ENCODE measurements at regions not wholly inside any gene's neighbourhood (a gene's known extent, or its start where the extent isn't known, plus 50 kb on each side); places are given as distances from the start of the nearest gene placed in this dataset.
A peak's percentile ranks its signal among the peaks of the same experiment; 100 is the strongest.
"Not testable (repeated sequence)": the region's sequence is repeated elsewhere in the genome, so short reads cannot be mapped to it uniquely, and the experiment has no call there.

- Mint-ChIP-seq H3K9me3 (no peaks in the 10 kb centered on the region), H3K36me3 (ENCODE audit: insufficient read depth) (peaks cover 5% of the 10 kb centered on the region), H3K4me1 (ENCODE audit: low read depth) (peaks cover 3% of the 10 kb centered on the region), H3K27me3 (ENCODE audit: low read depth) (no peaks in the 10 kb centered on the region), H3K4me3 (no peak overlapping the region)
- DNase-seq, result no peak
- ATAC-seq, result no peak
These were observed 175.3 kb downstream of the NPIPB11 start for GRCh38 chr16:29231244-29231643.

- Mint-ChIP-seq H3K9me3 (no peaks in the 10 kb centered on the region), H3K4me3 (no peak overlapping the region)
These were observed 175.8 kb downstream of the NPIPB11 start for GRCh38 chr16:29230671-29231096.

GRCh38 chr16:29230006-29230668 lies 176.4 kb downstream of the NPIPB11 start:
- not testable (repeated sequence) for DNase-seq; H3K36me3 Mint-ChIP-seq (ENCODE audit: insufficient read depth); H3K9me3 Mint-ChIP-seq; H3K4me3 Mint-ChIP-seq; ATAC-seq; H3K4me1 Mint-ChIP-seq (ENCODE audit: low read depth); H3K27me3 Mint-ChIP-seq (ENCODE audit: low read depth)

More at GRCh38 chr16:29230671-29231096, 175.8 kb downstream of the NPIPB11 start:
- Mint-ChIP-seq H3K36me3 (ENCODE audit: insufficient read depth) (peaks cover 2% of the 10 kb centered on the region), H3K4me1 (ENCODE audit: low read depth) (peaks cover 3% of the 10 kb centered on the region), H3K27me3 (ENCODE audit: low read depth) (no peaks in the 10 kb centered on the region)
- ATAC-seq, result no peak
- DNase-seq, result no peak

GRCh38 chr16:29229616-29230005 lies 176.9 kb downstream of the NPIPB11 start:
- not testable (repeated sequence) for H3K4me1 Mint-ChIP-seq (ENCODE audit: low read depth); DNase-seq; H3K9me3 Mint-ChIP-seq; H3K4me3 Mint-ChIP-seq; H3K27me3 Mint-ChIP-seq (ENCODE audit: low read depth); ATAC-seq; H3K36me3 Mint-ChIP-seq (ENCODE audit: insufficient read depth)

GRCh38 chr16:29228664-29229611 lies 177.6 kb downstream of the NPIPB11 start:
- H3K9me3 Mint-ChIP-seq; ATAC-seq; DNase-seq; H3K4me1 Mint-ChIP-seq (ENCODE audit: low read depth); H3K36me3 Mint-ChIP-seq (ENCODE audit: insufficient read depth); H3K27me3 Mint-ChIP-seq (ENCODE audit: low read depth); H3K4me3 Mint-ChIP-seq: not testable (repeated sequence)

GRCh38 chr16:29227751-29228663 lies 178.5 kb downstream of the NPIPB11 start:
- H3K27me3 Mint-ChIP-seq (ENCODE audit: low read depth); H3K9me3 Mint-ChIP-seq; H3K4me3 Mint-ChIP-seq; H3K36me3 Mint-ChIP-seq (ENCODE audit: insufficient read depth): not testable (repeated sequence)
- H3K4me1 Mint-ChIP-seq (ENCODE audit: low read depth), result peaks cover 17% of the 10 kb centered on the region
- ATAC-seq (peak; percentile 94 to 96), DNase-seq (peak; percentile 40)

- H3K27me3 Mint-ChIP-seq (ENCODE audit: low read depth), result no peaks in the 10 kb centered on the region
- H3K9me3 Mint-ChIP-seq, result no peaks in the 10 kb centered on the region
- no peak for DNase-seq
- H3K4me1 Mint-ChIP-seq (ENCODE audit: low read depth), result peaks cover 17% of the 10 kb centered on the region
- no peak overlapping the region for H3K4me3 Mint-ChIP-seq
- no peaks in the 10 kb centered on the region for H3K36me3 Mint-ChIP-seq (ENCODE audit: insufficient read depth)
- ATAC-seq, result no peak
These were observed 179.7 kb downstream of the NPIPB11 start for GRCh38 chr16:29226782-29227181.

GRCh38 chr16:29224675-29225074 lies 181.8 kb downstream of the NPIPB11 start:
- not testable (repeated sequence) for ATAC-seq; H3K9me3 Mint-ChIP-seq; DNase-seq; H3K4me3 Mint-ChIP-seq; H3K36me3 Mint-ChIP-seq (ENCODE audit: insufficient read depth); H3K27me3 Mint-ChIP-seq (ENCODE audit: low read depth)
- peaks cover 17% of the 10 kb centered on the region for H3K4me1 Mint-ChIP-seq (ENCODE audit: low read depth)

GRCh38 chr16:29222615-29223014 lies 183.9 kb downstream of the NPIPB11 start:
- not testable (repeated sequence) for DNase-seq
- H3K36me3 Mint-ChIP-seq (ENCODE audit: insufficient read depth), result peaks cover 13% of the 10 kb centered on the region

GRCh38 chr16:29222008-29222407 lies 184.5 kb downstream of the NPIPB11 start:
- H3K27me3 Mint-ChIP-seq (ENCODE audit: low read depth); ATAC-seq; H3K4me3 Mint-ChIP-seq; DNase-seq; H3K9me3 Mint-ChIP-seq: not testable (repeated sequence)
- Mint-ChIP-seq H3K36me3 (ENCODE audit: insufficient read depth) (peaks cover 13% of the 10 kb centered on the region), H3K4me1 (ENCODE audit: low read depth) (peaks cover 14% of the 10 kb centered on the region)

More at GRCh38 chr16:29222615-29223014, 183.9 kb downstream of the NPIPB11 start:
- not testable (repeated sequence) for H3K27me3 Mint-ChIP-seq (ENCODE audit: low read depth); H3K9me3 Mint-ChIP-seq; ATAC-seq; H3K4me3 Mint-ChIP-seq
- peaks cover 14% of the 10 kb centered on the region for H3K4me1 Mint-ChIP-seq (ENCODE audit: low read depth)

- DNase-seq; H3K27me3 Mint-ChIP-seq (ENCODE audit: low read depth); ATAC-seq; H3K4me3 Mint-ChIP-seq; H3K9me3 Mint-ChIP-seq: not testable (repeated sequence)
- H3K36me3 Mint-ChIP-seq (ENCODE audit: insufficient read depth), result peaks cover 13% of the 10 kb centered on the region
- peaks cover 14% of the 10 kb centered on the region for H3K4me1 Mint-ChIP-seq (ENCODE audit: low read depth)
These were observed 185.1 kb downstream of the NPIPB11 start for GRCh38 chr16:29221281-29221955.

GRCh38 chr16:29220647-29221191 lies 185.8 kb downstream of the NPIPB11 start:
- not testable (repeated sequence) for DNase-seq, ATAC-seq
- peaks cover 13% of the 10 kb centered on the region for H3K36me3 Mint-ChIP-seq (ENCODE audit: insufficient read depth)

GRCh38 chr16:29219966-29220646 lies 186.4 kb downstream of the NPIPB11 start:
- not testable (repeated sequence) for ATAC-seq; H3K4me3 Mint-ChIP-seq; DNase-seq; H3K27me3 Mint-ChIP-seq (ENCODE audit: low read depth); H3K9me3 Mint-ChIP-seq
- Mint-ChIP-seq H3K36me3 (ENCODE audit: insufficient read depth) (peaks cover 13% of the 10 kb centered on the region), H3K4me1 (ENCODE audit: low read depth) (peaks cover 14% of the 10 kb centered on the region)

More at GRCh38 chr16:29220647-29221191, 185.8 kb downstream of the NPIPB11 start:
- H3K4me1 Mint-ChIP-seq (ENCODE audit: low read depth), result peaks cover 14% of the 10 kb centered on the region
- not testable (repeated sequence) for H3K9me3 Mint-ChIP-seq; H3K4me3 Mint-ChIP-seq; H3K27me3 Mint-ChIP-seq (ENCODE audit: low read depth)
